ENCODE measurements at regions not wholly inside any gene's neighbourhood (a gene's known extent, or its start where the extent isn't known, plus 50 kb on each side); places are given as distances from the start of the nearest gene placed in this dataset.
A peak's percentile ranks its signal among the peaks of the same experiment; 100 is the strongest.
"Not testable (repeated sequence)": the region's sequence is repeated elsewhere in the genome, so short reads cannot be mapped to it uniquely, and the experiment has no call there.

DNA sequence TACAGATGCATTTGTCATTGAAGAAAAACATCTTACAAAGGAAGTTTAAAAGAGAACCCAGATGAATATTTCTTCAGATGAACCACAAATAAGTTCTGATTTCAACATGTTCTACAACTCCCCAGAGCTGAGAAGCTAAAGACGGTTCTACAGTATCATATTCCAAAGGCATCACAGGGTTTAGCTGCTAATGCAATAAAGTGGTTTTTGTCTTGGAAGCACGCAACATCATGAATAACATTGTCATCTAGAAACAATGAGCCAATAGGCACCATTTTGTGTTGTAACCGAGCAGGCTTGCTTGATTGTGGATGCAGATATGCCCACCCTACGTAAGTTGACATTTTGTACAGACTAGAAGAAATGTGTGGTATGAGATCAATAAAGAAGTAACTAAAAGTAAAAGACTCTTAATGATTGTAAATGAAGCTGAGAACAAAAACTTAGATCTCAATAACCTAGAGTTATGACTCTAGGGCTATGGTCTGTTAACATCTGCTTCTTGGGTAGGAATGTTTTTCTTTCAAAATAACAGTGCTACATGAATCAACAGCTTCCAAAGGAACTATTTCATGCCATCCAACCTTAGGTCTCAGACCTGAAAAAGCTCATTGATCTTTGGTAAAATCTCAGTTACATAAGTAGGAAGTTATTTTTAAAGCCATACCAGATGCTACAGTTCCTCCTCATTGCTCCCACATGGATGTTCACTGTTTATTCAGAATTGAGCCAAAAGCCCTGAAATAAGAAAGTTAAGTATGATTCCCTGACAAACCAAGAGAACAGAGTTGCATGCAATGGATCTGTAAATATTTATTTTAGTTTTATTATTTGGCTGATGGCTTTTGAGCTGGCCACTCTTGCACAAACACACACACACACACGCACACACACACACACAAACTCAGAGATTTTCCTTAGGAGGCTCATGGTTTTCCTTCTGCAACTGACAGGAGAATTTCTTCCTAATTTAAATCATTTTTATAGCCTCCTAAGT is 118.7 kb upstream of the SLCO6A1 start:
- DNase-seq (ENCODE audit: low spot score), result no peak

DNA sequence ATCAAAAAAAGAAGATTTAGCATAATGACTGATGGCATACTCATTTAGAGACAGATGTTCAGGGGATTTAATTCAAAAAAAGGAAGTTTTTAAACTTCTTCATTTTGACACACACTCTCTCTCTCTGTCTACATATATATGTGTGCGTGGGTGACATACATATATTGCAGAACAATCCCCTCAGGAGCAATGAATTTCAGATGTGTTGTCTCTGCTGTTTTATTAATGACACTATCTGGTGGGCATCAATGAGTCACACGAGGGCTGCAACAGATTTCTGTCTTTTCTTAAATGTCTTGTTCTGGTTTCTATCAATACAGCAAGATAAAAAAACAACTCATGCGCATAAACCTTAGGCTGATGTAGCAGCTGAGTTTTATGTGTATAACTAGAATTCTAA is 123.5 kb upstream of the SLCO6A1 start:
- DNase-seq (ENCODE audit: low spot score), result no peak

DNA sequence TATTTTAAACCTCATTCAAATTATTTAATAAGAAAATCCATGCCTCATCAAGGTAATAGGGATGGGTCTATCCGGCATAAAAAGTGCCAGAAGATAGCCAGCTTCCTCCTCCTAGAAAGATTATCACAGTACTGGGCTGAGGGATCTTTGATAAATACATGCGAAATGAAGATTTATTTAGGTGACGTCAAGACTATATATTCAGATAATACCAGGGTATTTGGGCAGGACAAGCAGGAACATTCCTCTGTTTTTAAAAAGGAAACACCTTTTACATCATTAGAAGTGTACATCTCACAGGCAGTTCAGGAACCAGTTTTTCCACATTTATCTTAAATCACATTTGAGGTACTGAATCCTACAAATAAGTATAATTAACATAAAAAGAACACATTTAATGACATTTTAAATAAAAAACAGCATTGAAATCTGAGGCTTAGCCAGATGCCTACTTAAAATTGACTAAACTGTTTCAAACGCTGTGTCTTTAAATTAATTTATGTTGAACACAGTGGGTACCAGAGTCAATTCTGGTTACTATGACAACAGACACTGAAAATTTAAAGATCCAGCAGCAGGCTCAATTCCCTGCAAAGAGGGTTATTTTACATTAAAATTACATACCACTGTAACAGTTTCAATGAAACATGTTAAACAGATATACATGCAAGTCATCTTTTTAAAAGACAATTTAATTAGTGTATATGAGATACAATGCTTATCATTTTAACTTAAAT is 124.7 kb upstream of the SLCO6A1 start:
- DNase-seq (ENCODE audit: low spot score), result no peak

DNA sequence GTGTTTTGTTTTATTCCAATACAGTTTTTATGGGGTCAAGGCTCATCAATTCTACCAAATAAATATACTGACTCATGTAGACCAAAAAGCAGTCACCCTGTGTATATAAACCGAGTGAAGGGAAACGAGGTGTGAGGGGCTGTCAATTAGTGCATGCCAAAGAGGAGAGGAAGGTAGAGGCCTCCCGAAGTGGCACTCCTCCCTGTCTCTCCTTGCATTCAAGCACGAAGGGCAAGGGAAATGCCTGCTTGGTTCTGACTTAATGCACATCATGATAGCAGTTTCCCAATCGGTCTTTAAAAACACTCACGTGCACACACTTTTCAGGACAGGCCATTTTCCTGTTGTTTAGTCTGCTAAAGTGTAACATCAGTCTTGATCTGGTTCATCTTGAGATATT is 125.6 kb upstream of the SLCO6A1 start:
- no peak for DNase-seq (ENCODE audit: low spot score)

DNA sequence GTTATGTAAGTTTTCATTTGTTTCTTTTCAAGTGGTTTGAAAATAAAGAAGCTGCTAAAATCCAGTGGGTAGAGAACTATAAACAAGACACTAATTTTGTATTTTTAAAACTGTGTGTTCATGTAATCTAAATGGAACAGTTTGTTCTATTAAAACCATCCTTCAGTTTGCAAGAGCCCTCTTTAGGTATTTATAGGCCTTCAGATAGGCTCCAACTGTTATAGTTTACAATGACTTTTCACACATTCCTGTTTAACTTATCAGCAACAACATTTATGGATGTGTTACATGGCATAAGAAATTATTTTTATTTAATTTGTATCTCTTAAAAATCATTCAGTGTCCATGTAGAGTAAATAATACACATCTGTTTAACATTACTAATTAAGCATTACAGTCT is 126.7 kb upstream of the SLCO6A1 start:
- DNase-seq (ENCODE audit: low spot score), result no peak

DNA sequence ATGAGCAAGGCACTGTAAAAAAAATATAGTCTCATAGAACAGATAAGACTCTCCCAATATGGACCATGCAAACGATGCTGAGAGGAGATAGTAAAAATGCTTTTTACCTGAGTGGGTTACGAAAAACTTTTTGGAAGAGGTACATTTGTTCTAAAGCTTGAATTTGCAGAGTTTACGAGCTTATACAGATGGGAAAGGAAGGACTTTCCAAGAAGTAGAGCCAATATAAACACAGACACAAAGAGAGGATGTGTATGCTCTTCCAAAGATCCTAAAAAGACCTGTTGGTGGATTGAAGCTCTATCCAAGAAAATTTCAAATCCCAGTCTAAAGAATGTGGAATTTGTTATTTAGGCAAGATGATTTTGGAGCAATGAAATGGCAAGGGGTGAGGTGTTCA is 127.1 kb upstream of the SLCO6A1 start:
- no peak for DNase-seq (ENCODE audit: low spot score)

DNA sequence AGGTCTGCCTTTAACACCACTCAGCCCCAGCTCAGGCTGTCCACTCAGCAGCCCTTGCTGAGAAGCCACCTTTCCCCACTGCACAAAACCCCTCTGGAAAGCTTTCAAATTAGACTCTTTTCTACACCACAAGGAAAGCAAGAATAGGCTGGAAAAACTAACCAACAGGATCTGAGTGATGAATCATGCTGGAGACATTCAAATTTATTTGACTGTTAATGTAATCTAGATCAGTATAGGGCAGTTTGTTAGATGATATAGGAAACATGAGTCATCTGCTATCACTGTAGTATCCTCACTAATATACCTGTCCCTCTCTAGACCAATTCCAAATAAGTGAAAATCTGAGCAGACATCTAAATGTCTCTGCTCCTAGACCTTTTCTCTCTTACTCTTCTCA is 127.8 kb upstream of the PAM start:
- DNase-seq (ENCODE audit: low spot score), result no peak

DNA sequence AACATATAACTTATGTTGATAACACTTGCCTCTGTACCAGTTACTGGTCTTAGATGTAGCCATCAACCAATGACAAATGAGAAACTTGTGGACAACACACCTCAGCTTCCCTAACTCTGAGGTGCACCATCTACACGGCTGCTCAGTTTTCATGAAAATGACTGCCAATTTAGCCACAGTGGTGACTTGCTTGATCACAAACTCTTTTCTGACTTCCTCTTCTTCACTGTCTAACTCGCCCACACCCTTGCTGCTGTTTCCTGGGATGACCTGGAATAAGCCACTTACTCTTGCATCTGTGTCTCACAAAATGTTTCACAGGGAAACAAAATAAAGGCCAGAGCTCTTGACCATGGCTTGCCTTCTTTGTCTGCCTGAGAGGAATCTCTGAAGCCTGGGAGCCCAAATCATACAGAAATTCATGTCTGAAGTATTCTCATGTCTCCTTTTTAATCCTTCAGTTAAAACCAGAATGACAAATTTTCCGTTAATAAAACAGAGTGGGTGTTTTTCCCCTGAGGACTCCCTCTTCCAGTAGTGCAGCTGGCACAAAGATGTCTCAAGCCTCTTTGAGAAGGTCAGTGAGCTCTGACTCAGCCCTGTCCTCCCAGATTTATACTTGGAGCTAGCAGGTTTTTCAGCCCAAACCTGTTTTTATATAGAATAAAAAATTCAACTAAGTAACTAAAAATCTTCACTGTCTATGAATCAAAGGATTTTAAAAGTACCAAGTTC is 126.5 kb upstream of the PAM start:
- no peak for DNase-seq (ENCODE audit: low spot score)

DNA sequence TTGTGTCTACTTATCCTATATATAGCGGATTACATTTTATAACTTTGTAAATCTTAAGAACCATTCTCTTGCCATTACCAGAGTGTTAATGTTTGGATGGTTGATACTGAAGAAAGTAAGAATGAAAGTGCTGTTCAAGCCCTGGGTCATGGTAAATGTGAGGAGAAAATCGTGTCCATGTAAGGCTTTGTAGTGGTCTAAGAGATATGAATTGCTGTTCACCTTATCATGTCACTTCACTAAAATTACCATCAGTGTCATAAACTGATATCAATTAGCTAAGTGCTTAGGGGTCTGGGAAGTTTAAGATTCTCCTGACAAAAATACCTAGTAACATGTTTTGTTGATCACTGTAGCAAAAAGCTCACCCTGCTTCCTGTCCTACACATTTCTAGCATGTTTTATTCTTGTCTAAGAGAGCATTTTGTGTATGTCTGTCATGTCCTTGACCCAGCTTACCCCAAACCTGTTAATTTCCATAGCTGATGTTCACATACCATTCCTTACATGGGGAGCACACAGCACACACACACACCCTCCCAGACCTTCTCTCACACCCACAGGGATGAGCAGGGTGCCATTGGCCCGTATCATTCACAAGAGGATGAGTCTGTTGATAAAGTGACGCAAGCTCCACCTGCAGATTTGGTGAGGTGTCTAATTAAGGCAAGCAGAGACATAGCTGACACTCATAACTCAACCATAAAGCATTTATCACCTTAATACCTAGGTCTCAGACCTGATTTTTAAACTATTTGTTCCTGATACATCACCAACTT is 125.1 kb upstream of the PAM start:
- no peak for DNase-seq (ENCODE audit: low spot score)

DNA sequence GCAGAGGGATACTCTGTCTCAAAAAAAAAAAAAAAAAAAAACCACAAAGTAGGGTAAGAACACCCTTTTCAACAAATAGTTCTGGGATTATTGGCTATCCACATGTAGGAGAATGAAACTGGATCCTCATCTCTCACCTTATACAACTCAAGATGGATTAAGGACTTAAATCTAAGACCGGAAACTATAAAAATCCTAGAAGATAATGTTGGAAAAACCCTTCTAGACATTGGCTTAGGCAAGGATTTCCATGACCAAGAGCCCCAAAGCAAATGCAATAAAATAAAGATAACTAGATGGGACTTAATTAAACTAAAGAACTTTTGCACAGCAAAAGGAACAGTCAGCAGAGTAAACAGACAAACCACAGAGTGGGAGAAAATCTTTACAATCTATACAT is 119.7 kb upstream of the PAM start:
- DNase-seq (ENCODE audit: low spot score), result not testable (repeated sequence)

DNA sequence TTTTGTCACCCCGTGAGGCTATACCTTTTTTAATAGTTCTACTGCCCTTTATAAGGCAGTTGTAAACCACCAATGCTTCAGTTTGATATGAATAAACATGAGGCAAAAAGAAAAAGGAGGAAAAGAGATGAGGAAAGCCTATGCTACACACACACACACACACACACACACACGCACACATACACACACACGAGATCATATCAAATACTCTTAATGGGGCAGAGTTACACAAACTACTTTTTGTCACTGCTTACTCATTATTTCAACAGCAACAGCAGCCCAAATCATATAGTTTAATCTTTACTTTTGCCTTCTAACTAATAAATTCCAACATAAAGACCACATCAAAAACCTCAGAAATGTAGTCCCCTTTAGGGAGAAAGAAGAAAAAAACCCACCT is 116.8 kb upstream of the PAM start:
- DNase-seq (ENCODE audit: low spot score), result no peak

DNA sequence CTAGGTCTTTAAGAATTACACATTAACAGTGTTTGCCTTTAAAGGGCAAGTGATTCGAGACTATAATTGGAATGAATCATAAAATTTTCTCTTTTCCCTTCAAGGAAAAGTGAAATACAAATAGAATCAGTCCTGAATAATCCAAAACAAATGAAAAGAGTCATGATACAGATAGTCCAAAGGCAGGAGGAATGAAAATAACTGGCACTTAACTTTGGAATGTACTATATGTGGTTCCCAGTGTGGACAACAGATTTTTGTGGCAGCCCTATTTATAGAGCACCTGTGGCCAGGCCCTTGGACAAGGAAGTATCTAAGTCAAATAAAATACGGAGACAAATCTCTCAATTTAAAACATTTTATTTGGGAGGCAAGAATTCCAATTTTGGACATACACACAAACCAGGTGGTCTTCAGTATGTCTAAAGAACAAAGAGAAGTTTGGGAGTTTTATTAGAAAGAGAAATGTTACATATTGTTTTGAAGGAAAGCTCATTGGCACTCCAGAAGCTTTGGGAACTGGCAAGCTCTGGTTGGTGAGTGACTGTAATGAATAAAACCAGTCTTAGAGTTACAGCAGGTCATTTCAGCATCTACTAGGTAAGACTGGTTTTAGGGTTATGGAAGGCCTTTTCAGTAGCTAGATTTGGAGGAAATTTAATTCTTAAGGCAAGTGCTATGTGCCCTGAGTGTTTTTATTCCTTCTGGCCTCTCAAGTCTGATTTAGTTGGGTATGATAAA is 116.0 kb upstream of the PAM start:
- no peak for DNase-seq (ENCODE audit: low spot score)

DNA sequence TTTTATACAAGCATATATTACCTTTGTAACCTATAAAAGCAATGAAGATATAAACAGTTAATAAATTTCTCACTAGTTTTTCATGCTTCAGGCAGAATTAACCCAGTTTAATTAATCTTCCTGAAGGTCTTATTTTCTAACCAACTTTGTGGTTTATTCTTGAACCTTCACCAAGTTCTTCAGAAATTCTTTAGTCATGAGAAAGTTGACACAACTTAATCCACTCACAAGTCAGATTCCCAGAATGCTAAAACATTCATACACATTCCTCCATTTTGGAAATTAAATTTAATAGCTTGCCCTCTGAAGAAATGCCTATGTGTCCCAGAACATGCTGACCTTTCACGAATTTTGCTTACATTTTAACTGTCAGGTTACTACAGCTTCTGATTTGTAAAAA is 105.4 kb upstream of the PAM start:
- no peak for DNase-seq (ENCODE audit: low spot score)

DNA sequence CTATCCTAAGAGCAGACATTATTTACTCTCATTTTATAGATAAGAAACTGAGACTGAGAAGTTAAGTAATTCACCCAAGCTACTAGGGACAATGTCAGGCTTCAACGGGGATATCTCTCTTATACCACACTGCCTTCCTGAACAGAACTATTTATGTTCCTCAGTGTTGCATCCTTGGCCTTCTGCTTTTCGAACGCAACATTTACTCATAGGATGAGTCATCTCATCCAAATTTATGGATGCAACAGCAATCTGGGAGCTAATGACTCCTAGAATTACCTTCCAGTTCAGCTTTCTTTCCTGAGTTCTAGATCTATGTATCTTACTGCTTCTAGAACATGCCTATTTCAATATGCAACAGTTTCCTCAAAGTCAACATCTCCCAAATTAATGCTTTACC is 103.6 kb upstream of the PAM start:
- no peak for DNase-seq (ENCODE audit: low spot score)

DNA sequence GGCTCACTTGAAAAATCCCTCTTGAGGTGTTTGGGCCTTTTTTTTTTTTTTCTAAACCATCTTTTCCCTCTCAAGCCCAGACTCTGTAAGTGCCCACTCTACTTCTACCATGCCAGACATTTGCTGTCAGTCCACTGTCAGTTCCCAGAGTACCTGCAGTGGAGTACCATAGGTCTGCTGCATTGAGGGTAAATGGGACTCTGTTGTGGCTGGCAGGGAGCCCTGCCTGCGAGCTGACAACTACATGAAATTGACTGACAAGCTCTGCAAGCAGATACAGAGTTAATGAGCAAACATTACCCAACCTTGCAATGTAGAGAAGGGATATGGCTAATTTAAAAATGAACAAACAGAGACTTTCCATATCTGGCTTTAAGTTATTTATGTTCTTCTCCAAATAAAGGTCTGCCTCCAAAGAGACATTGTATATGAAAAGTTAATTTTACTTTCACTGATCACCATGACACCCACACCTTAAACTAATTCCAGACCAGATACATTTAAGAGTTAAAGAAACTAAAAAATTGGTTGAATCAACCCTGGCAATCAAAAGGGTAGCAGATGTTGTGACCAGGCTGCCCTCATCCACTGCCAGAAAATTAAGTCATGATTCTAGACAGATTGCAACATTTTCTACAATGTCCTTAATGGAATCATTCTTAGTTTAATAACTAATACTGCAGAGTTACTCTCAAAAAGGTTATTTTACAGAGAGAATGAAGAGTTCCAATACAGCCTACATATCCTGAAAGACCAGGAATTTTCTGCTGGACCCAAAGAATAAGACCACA is 100.4 kb upstream of the PAM start:
- no peak for DNase-seq (ENCODE audit: low spot score)

DNA sequence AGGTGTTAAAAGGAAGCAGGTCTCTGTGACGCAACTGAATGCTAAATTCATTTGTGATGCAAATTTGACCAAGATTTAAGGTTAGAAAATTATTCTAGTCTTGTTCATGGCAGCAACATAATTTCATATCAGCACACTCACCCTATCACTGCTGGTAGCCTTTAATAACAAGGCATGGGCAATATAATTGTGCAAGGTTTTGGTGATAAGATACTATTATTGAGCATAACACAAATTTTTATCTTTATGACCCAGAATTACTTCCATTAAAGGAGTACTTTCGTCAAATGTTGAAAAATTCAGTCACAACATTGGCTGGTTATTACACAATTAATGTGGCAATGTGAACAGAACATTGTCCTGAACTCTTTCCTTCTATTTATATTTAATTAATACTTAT is 96.0 kb upstream of the PAM start:
- no peak for DNase-seq (ENCODE audit: low spot score)

DNA sequence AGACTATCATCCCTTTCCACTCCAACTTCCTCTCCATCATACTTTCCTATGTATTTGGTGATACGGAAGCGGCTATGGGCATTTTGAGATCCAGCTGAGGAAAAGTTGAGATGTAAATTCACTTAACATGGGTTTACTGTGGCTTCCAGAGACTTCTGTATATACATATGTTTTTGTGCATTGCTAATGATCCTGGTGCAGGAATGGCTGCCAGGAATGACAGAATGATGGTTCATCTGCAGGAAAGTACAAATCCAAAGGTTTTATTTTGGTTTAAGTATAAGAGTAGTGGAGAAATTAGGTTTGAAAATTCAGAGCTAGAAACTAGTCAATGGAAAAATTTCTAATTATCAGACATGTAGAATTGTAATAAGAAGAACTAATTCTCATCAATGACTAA is 95.0 kb upstream of the PAM start:
- no peak for DNase-seq (ENCODE audit: low spot score)

DNA sequence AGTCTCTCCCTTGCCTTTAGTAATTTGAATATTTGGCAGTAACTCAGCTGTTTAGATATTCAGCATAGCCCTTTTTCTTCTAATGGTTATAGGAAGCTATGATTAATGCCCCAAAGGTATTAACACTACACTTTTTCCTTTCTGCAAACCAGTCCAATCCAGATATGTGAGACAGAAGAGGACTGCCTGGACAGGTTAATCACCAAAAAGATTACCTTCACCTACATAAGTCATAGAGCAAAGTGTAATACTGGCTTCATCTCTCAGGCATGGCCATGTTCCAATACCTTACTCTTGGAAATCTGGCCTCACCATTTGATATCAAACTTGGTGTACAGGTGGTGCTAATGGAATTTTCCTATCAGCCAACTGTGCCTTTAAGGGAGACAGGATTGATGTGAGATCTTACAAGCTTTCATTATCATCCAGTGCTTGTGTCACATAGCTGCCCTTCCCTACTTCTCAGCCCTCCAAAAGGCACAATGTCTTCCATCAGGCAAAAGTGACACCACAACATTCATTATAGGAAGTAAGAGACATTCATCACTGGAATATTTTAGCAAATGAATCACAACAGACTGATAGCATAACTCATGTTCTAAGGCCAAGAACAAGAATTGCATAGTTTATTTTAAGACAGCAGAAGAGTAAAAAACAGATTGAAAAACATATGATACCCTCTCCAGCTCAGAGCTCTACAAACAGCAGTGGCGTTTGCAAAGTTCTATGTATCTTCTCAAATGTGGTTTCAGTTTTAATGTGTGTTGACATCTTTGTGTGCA is 91.2 kb upstream of the PAM start:
- peak; percentile 4 for DNase-seq (ENCODE audit: low spot score)

DNA sequence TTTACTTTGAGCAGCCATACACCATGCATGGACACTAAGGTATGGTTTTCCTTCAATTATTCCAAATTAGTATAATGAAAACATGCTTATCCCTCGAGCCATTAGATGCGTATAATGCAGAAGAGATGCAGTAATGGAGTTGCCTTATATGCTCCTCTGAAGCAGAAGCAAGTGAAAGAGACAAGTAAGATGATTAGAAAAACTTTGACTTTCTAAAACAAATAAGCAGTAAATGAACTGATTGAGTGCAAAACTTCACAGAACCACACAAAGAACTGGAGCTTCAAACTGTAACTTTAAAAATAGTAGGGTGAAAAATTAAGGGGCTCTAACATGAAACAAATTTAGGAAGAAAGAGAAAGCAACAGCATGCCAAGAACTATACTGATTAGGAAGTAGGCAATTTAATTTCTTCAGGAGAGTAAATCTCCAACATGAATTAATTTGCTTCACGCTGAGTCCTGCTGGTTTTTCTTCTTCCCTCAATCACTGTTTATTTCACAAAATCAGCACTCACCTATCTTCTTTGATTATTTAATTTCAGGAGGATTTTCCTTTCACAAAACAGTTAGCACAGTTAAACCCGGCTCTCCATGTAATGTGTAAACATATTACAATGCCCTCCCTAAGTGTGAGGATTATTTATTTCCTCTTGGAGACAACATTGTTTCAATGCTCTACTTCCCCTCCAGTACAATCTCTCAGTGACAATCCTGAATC is 90.3 kb upstream of the PAM start:
- no peak for DNase-seq (ENCODE audit: low spot score)

Data from hepatic stellate cell (primary cell).